ENCODE measurements at regions not wholly inside any gene's neighbourhood (a gene's known extent, or its start where the extent isn't known, plus 50 kb on each side); places are given as distances from the start of the nearest gene placed in this dataset.
"Not testable (repeated sequence)": the region's sequence is repeated elsewhere in the genome, so short reads cannot be mapped to it uniquely, and the experiment has no call there.

DNA sequence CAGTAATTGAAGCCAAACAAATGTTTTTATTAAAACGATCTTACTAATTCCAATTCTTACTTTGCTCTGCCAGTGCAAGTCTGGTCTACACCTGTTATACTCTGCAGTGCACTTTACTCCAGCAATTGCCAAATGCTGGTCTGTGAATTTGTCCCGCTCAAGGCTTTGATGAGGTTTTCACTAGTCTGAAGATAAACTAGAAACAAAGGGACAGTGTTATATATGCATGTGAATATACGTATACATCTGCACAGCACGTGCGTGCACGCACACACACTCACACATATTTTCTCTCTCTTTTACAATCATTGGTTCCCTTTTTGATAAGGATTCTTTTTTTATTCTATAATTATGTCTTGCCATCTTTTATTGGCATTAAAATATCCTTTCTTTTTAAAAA is 88.5 kb upstream of the LCORL start:
- Mint-ChIP-seq H3K4me1 (no peaks in the 10 kb centered on the region), H3K36me3 (ENCODE audit: low read depth) (no peaks in the 10 kb centered on the region), H3K27ac (no peak overlapping the region), H3K27me3 (ENCODE audit: low read depth) (no peaks in the 10 kb centered on the region), H3K4me3 (no peak overlapping the region), H3K9me3 (no peaks in the 10 kb centered on the region)
- no peak for TF ChIP-seq CTCF (IDR thresholded peaks at IDR 0.05; ENCODE audit: unreplicated experiment in 3 of 3)

DNA sequence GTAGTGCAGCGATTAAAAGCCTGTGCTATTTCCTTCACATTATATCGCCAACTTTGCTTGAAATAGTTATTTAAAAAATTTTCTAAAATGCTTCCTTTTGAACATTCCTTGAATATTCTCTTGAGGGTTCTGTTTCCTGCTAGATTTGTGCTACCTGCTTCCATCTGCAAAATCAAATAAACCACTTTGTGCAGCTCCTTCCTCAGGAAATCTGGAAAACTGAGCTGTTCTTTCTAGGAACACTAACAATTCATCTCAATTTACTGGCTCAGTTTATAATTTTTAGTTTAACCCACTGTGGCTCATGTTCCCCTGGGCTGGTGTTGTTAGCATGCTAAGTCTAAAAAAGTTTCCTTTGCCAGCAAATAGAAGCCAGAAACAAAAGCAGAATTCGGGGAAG is 88.1 kb upstream of the LCORL start:
- no peak overlapping the region for H3K27ac Mint-ChIP-seq
- no peak overlapping the region for H3K4me3 Mint-ChIP-seq
- no peaks in the 10 kb centered on the region for H3K27me3 Mint-ChIP-seq (ENCODE audit: low read depth)
- H3K9me3 Mint-ChIP-seq, result no peaks in the 10 kb centered on the region
- no peaks in the 10 kb centered on the region for H3K4me1 Mint-ChIP-seq
- no peaks in the 10 kb centered on the region for H3K36me3 Mint-ChIP-seq (ENCODE audit: low read depth)
- no peak for TF ChIP-seq CTCF (IDR thresholded peaks at IDR 0.05; ENCODE audit: unreplicated experiment in 3 of 3)

- H3K27me3 Mint-ChIP-seq (ENCODE audit: low read depth); H3K4me3 Mint-ChIP-seq; H3K36me3 Mint-ChIP-seq (ENCODE audit: low read depth); H3K4me1 Mint-ChIP-seq; H3K27ac Mint-ChIP-seq; H3K9me3 Mint-ChIP-seq: not testable (repeated sequence)
These were observed 86.4 kb upstream of the LCORL start for GRCh38 chr4:18107848-18108528.

DNA sequence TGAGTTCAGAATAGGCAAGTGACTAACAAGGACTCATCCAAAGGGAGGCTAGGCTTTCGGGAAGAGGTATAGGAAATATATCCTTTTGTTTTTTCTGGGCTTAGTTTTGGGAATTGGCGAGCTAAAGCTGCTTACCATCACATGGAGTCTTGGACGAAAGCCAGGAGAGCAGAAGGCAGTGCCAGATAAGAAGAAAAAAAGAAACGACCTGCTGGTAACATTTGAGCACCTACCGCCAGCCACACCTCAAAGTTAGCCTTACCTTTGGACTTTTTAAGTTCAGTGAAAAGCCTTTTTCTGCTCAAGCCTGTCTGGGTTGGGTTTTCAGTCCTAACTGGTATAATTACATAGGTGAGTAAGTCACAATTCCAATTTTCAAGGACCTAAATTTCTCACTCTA is 85.1 kb upstream of the LCORL start:
- Mint-ChIP-seq H3K9me3 (no peaks in the 10 kb centered on the region), H3K27me3 (ENCODE audit: low read depth) (no peaks in the 10 kb centered on the region), H3K27ac (no peak overlapping the region), H3K36me3 (ENCODE audit: low read depth) (no peaks in the 10 kb centered on the region), H3K4me1 (no peaks in the 10 kb centered on the region), H3K4me3 (no peak overlapping the region)
- no peak for TF ChIP-seq CTCF (IDR thresholded peaks at IDR 0.05; ENCODE audit: unreplicated experiment in 3 of 3)

- no peaks in the 10 kb centered on the region for H3K9me3 Mint-ChIP-seq
- H3K27ac Mint-ChIP-seq, result no peak overlapping the region
These were observed 83.8 kb upstream of the LCORL start for GRCh38 chr4:18105030-18106011.

More at GRCh38 chr4:18105030-18106011, 83.8 kb upstream of the LCORL start:
- Mint-ChIP-seq H3K36me3 (ENCODE audit: low read depth) (no peaks in the 10 kb centered on the region), H3K4me3 (no peak overlapping the region), H3K4me1 (no peaks in the 10 kb centered on the region), H3K27me3 (ENCODE audit: low read depth) (no peaks in the 10 kb centered on the region)
- TF ChIP-seq CTCF (IDR thresholded peaks at IDR 0.05; ENCODE audit: unreplicated experiment in 3 of 3), result no peak
